Karpas-422 (cell line): ENCODE measurements at regions not wholly inside any gene's neighbourhood (a gene's known extent, or its start where the extent isn't known, plus 50 kb on each side); places are given as distances from the start of the nearest gene placed in this dataset.

Experiments used
- DNase-seq: peaks from one replicate; pipeline ENCODE4 v3.0.0-alpha.2; 2015
- H2AFZ ChIP-seq: fragments of 200-600 bp; sonication (generic); 2 replicates; pipeline ENCODE4 v1.6.1; 2014; ENCODE audit warnings: antibody characterized with exemption, low read length, mixed read lengths
- H3K27ac ChIP-seq: fragments of 200-600 bp; sonication (generic); 2 replicates; pipeline ENCODE4 v1.5.1; 2014; ENCODE audit warnings: mild to moderate bottlenecking, low read length, moderate library complexity
- H3K27me3 ChIP-seq: fragments of 200-600 bp; sonication (generic); 2 replicates; pipeline ENCODE4 v1.6.1; 2014; ENCODE audit warnings: low read length, mixed read lengths
- H3K36me3 ChIP-seq: fragments of 200-600 bp; sonication (generic); 2 replicates; pipeline ENCODE4 v1.6.1; 2014; ENCODE audit warnings: low read length, mixed read lengths; ENCODE audit not compliant: insufficient read depth
- H3K4me1 ChIP-seq: fragments of 200-600 bp; sonication (generic); 2 replicates; pipeline ENCODE4 v1.6.1; 2014; ENCODE audit warnings: mild to moderate bottlenecking, low read length, mixed read lengths
- H3K4me2 ChIP-seq: fragments of 200-600 bp; sonication (generic); 2 replicates; pipeline ENCODE4 v1.6.1; 2014; ENCODE audit warnings: low read length, low read depth, mild to moderate bottlenecking; ENCODE audit not compliant: poor library complexity, severe bottlenecking
- H3K4me3 ChIP-seq: fragments of 200-600 bp; sonication (generic); 2 replicates; pipeline ENCODE4 v1.5.1; 2014; ENCODE audit warnings: mild to moderate bottlenecking, antibody characterized with exemption, low read length, mixed read lengths
- H3K79me2 ChIP-seq: fragments of 200-600 bp; sonication (generic); 2 replicates; pipeline ENCODE4 v1.6.1; 2014; ENCODE audit warnings: mild to moderate bottlenecking, low read length, mixed read lengths
- H3K9ac ChIP-seq: fragments of 200-600 bp; sonication (generic); 2 replicates; pipeline ENCODE4 v1.6.0; 2014; ENCODE audit warnings: low read length
- H3K9me2 ChIP-seq: fragments of 200-600 bp; sonication (generic), shearing (Covaris generic); replicated peaks from 2 replicates; pipeline ENCODE4 v1.6.0; 2014; ENCODE audit warnings: mild to moderate bottlenecking, low read length, moderate library complexity; ENCODE audit not compliant: insufficient read depth
- H3K9me3 ChIP-seq: fragments of 300-700, 200-600 bp; sonication (generic); 2 replicates; pipeline ENCODE4 v1.6.1; 2014; ENCODE audit warnings: low read length, mixed read lengths
- H4K20me1 ChIP-seq: fragments of 200-600 bp; sonication (generic); 2 replicates; pipeline ENCODE4 v1.6.1; 2014; ENCODE audit warnings: mild to moderate bottlenecking, antibody characterized with exemption, low read length, low read depth; ENCODE audit not compliant: insufficient read depth

DNA sequence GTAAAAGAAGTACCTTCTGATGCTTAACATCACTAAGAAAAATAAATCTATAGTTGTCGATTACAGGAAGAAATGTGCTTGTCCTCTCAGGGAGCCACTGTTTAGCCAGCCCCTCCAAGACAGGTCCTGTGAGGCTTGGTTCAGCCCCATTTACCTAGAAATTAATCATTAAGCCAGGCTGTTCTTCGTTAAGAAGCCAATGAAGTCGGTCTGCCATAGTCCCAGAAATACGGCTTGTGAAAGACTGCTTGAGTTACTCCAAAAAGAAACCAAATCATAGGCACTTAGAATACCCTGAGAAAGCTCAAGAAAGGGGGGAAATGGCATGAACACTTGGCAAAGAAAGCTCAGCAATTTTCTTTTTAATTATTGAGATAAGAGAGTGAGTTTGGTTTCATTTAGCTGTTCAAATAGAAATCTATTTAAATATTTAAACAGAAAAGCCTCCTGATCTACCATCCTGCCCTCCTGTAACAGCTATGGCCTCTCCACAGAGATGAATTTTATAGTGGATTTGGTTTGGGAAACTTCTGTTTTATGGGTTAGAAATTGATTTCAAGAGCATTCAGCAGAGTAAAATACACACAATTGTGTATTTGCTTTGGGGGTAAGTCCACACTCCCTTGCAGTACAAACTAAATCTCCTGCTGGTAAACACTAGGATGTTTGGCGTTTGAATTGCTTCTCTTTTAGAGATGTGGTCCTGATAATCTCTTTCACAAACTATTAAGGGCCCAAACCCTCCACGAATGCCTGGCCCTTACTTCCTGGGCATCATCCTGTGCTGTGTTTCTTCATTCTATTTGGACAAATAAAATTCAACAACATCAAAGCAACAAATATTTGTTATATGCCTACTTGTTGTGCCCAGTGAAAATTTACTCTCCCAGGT is 234.4 kb downstream of the SEC23A start:
- DNase-seq = no peak
- no peaks in the 10 kb centered on the region for H3K79me2 ChIP-seq
- no peak overlapping the region for H3K4me3 ChIP-seq
- no peaks in the 10 kb centered on the region for H3K36me3 ChIP-seq
- H3K27me3 ChIP-seq = no peaks in the 10 kb centered on the region
- no peak overlapping the region for H3K4me2 ChIP-seq
- peaks cover 1% of the 10 kb centered on the region for H3K4me1 ChIP-seq
- H3K9me2 ChIP-seq = no peaks in the 10 kb centered on the region
- no peak overlapping the region for H3K9ac ChIP-seq
- H3K27ac ChIP-seq = no peak overlapping the region
- 0 out of 2 replicates have a peak, but pooled peaks cover 3% of the 10 kb centered on the region for H3K9me3 ChIP-seq
- no peak overlapping the region for H2AFZ ChIP-seq
- H4K20me1 ChIP-seq = no peaks in the 10 kb centered on the region

DNA sequence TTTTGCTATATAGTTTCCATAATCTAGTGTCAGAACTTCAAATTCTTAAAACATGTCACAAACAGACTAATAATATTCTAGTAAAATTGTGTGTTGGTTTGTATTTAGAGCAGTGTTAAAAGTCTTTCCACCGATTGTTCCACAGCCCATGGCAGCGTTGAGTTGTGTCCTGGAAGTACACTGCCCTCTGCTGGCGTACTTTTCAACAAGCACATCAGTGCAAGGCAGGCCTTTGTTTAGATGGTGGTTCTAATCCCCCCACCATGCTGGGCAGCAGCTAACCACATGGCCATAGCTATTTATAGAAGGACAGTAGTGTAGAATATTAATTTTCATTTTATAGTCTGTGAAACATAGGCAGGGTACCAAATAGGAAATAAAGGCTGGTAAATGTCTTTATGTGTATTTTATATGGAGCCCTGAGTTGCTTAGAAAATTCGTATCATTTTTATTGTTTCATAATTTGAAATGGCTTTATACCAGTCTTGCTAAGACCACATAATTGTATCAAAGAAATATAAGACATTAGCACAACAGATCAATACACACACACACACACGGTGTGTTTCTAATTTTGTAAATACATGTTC is 235.4 kb downstream of the SEC23A start:
- no peak overlapping the region for H3K4me2 ChIP-seq
- no peak overlapping the region; the same call in 1 of the 2 replicates for H2AFZ ChIP-seq
- H3K27ac ChIP-seq = no peak overlapping the region
- H3K4me1 ChIP-seq = peaks cover 6% of the 10 kb centered on the region
- H3K9ac ChIP-seq = no peak overlapping the region
- H3K27me3 ChIP-seq = no peaks in the 10 kb centered on the region
- H3K79me2 ChIP-seq = no peaks in the 10 kb centered on the region
- no peaks in the 10 kb centered on the region for H3K36me3 ChIP-seq
- no peaks in the 10 kb centered on the region for H3K9me2 ChIP-seq
- H3K9me3 ChIP-seq = peaks cover 3% of the 10 kb centered on the region; the same call in 1 of the 2 replicates
- no peak overlapping the region for H3K4me3 ChIP-seq
- no peaks in the 10 kb centered on the region for H4K20me1 ChIP-seq
- DNase-seq = peak; percentile 93

DNA sequence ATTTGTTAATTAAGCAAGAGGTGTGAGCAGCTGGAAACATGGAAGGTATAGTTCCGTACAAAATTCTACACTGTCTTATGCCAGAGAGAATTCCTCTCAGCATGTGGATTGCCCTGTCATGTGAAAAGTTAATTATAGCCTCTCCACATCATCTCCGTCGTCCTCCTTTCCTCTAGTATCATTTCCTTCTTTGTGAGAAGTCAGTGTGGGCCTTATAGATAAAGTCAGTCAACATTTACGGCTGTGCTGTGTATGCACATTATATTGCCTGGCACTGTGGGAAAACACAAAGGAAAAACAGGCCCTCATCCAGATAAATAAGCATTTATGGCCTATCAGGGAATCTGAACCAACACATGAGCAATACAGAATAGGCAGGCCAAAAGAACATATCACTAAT is 236.6 kb downstream of the SEC23A start:
- Histone ChIP-seq H3K9me2 (no peaks in the 10 kb centered on the region), H4K20me1 (no peaks in the 10 kb centered on the region), H3K27me3 (no peaks in the 10 kb centered on the region), H3K36me3 (no peaks in the 10 kb centered on the region), H3K4me1 (peaks cover 6% of the 10 kb centered on the region), H3K9me3 (peaks cover 3% of the 10 kb centered on the region; the same call in 1 of the 2 replicates), H3K9ac (no peak overlapping the region), H2AFZ (peak overlapping the region; percentile 19; the same call in 1 of the 2 replicates), H3K27ac (no peak overlapping the region), H3K4me2 (no peak overlapping the region), H3K79me2 (no peaks in the 10 kb centered on the region), H3K4me3 (no peak overlapping the region)
- no peak for DNase-seq

- Histone ChIP-seq H3K27ac (no peak overlapping the region), H3K9me3 (peaks cover 3% of the 10 kb centered on the region; the same call in 1 of the 2 replicates), H3K27me3 (no peaks in the 10 kb centered on the region), H3K9ac (no peak overlapping the region), H3K36me3 (no peaks in the 10 kb centered on the region), H3K9me2 (no peaks in the 10 kb centered on the region), H3K4me3 (no peak overlapping the region), H2AFZ (no peak overlapping the region), H3K79me2 (no peaks in the 10 kb centered on the region), H3K4me2 (no peak overlapping the region), H4K20me1 (no peaks in the 10 kb centered on the region), H3K4me1 (peaks cover 6% of the 10 kb centered on the region)
- DNase-seq = no peak
Observed at GRCh38 chr14:38862366-38862765, 240.7 kb downstream of the SEC23A start.

- H3K27me3 ChIP-seq = no peaks in the 10 kb centered on the region
- no peak overlapping the region for H2AFZ ChIP-seq
- H4K20me1 ChIP-seq = no peaks in the 10 kb centered on the region
- no peak overlapping the region for H3K4me3 ChIP-seq
- peaks cover 6% of the 10 kb centered on the region for H3K4me1 ChIP-seq
- no peak overlapping the region for H3K9ac ChIP-seq
- no peak for DNase-seq
- H3K79me2 ChIP-seq = no peaks in the 10 kb centered on the region
- H3K27ac ChIP-seq = no peak overlapping the region
- H3K36me3 ChIP-seq = no peaks in the 10 kb centered on the region
- peaks cover 3% of the 10 kb centered on the region; the same call in 1 of the 2 replicates for H3K9me3 ChIP-seq
- no peak overlapping the region for H3K4me2 ChIP-seq
- H3K9me2 ChIP-seq = no peaks in the 10 kb centered on the region
Observed at GRCh38 chr14:38860530-38860929, 242.5 kb downstream of the SEC23A start.

DNA sequence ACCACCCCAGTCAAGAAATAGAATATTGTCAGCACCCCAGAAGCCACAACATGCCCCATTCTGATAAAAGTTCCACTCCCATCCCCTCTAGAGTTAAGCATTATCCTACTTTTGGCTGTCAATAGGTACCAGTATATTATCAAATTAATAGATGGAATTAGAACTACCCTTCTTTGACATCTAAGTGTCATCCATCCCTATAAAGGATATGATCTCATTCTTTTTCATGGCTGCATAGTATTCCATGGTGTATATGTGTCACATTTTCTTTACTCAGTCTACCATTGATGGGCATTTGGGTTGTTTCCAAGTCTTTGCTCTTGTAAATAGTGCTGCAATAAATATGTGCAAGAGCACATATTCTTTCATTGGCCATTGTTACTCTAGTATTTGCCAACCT is 246.2 kb downstream of the SEC23A start:
- Histone ChIP-seq H3K79me2 (no peaks in the 10 kb centered on the region), H3K9me3 (no peaks in the 10 kb centered on the region), H3K4me2 (no peak overlapping the region), H3K27ac (no peak overlapping the region), H3K4me1 (no peaks in the 10 kb centered on the region), H4K20me1 (no peaks in the 10 kb centered on the region), H2AFZ (no peak overlapping the region), H3K27me3 (no peaks in the 10 kb centered on the region), H3K36me3 (no peaks in the 10 kb centered on the region), H3K9ac (no peak overlapping the region), H3K9me2 (no peaks in the 10 kb centered on the region), H3K4me3 (no peak overlapping the region)
- no peak for DNase-seq

- Histone ChIP-seq H3K9me3 (no peaks in the 10 kb centered on the region), H4K20me1 (no peaks in the 10 kb centered on the region), H3K27ac (no peak overlapping the region), H3K9ac (no peak overlapping the region), H3K4me3 (no peak overlapping the region), H2AFZ (no peak overlapping the region), H3K9me2 (no peaks in the 10 kb centered on the region), H3K27me3 (no peaks in the 10 kb centered on the region), H3K79me2 (no peaks in the 10 kb centered on the region), H3K4me1 (no peaks in the 10 kb centered on the region), H3K4me2 (no peak overlapping the region), H3K36me3 (no peaks in the 10 kb centered on the region)
- no peak for DNase-seq
Observed at GRCh38 chr14:38855513-38855912, 247.5 kb downstream of the SEC23A start.

GRCh38 chr14:38851111-38851510 is 251.9 kb downstream of the SEC23A start:
- H3K9me3 ChIP-seq = no peaks in the 10 kb centered on the region
- no peaks in the 10 kb centered on the region for H3K4me1 ChIP-seq
- H3K9me2 ChIP-seq = no peaks in the 10 kb centered on the region
- no peaks in the 10 kb centered on the region for H3K36me3 ChIP-seq
- H3K4me2 ChIP-seq = no peak overlapping the region
- no peak overlapping the region for H3K27ac ChIP-seq
- no peak overlapping the region for H3K4me3 ChIP-seq
- no peaks in the 10 kb centered on the region for H3K79me2 ChIP-seq
- no peaks in the 10 kb centered on the region for H3K27me3 ChIP-seq
- H4K20me1 ChIP-seq = no peaks in the 10 kb centered on the region
- no peak overlapping the region for H2AFZ ChIP-seq
- DNase-seq = no peak
- H3K9ac ChIP-seq = no peak overlapping the region
